DMS79 (cell line): ENCODE measurements at regions not wholly inside any gene's neighbourhood (a gene's known extent, or its start where the extent isn't known, plus 50 kb on each side); places are given as distances from the start of the nearest gene placed in this dataset.

Source experiments
- DNase-seq: peaks from one replicate; lab custom pipeline; 2025; lab: John Stamatoyannopoulos, UW

GRCh38 chr10:3239066-3239919, 66.7 kb upstream of the PITRM1 start:
- no peak for DNase-seq

DNA sequence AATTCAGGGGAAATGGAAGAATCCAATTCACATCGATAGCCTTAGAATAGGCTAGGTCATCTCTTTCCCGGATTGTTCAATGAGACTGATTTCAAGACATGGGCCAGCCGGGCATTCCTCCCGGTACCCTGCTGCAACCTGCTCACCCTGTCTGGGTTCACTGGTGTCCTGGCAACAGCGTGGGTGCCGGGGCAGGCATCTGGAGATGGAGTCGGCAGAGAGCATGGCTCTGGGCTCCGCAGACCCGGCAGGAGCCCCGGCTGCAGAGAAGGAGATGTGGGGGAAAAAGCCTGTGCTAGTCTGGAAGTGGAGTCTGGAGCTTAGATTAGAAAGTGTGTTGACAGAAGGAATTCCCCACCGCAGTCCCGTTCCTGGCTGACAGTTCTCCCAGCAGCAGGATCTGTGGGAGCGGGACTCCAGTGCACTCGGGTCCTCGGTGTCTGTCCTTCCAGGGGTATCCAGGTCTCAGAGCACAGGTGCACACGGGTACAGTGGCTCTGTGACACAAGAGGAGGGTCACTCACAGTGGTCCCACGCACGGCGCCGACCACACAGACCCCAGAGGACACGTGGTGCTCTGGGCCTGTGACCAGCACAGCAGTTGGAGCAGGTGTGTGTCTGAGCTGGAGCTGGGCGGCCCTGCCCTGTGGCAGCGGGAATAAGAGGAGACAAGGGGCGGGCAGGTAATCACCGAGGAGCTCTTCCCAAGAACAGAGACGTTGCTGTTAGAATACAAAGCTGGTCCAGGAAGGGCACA, 65.7 kb upstream of the PITRM1 start:
- no peak for DNase-seq

DNA sequence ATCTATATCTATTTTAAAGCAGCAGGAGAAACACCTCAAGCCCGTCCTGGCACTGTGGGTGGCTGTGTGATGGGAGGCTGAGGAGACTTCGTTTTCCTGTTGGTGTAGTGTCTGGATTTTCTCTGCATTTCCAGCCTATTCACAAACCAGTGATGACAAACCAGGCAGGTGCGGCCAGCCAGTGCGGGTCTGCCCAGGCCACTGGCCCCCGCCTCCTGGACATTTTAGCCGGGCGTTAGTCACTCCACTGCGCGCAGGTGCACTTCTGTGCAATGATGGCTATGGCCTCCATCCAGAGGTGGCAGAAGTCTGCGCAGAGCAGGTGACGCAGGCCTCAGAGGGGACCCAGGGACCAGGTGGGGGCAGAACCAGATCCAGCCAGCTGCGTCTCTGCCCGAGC, 64.9 kb upstream of the PITRM1 start:
- DNase-seq: no peak

DNA sequence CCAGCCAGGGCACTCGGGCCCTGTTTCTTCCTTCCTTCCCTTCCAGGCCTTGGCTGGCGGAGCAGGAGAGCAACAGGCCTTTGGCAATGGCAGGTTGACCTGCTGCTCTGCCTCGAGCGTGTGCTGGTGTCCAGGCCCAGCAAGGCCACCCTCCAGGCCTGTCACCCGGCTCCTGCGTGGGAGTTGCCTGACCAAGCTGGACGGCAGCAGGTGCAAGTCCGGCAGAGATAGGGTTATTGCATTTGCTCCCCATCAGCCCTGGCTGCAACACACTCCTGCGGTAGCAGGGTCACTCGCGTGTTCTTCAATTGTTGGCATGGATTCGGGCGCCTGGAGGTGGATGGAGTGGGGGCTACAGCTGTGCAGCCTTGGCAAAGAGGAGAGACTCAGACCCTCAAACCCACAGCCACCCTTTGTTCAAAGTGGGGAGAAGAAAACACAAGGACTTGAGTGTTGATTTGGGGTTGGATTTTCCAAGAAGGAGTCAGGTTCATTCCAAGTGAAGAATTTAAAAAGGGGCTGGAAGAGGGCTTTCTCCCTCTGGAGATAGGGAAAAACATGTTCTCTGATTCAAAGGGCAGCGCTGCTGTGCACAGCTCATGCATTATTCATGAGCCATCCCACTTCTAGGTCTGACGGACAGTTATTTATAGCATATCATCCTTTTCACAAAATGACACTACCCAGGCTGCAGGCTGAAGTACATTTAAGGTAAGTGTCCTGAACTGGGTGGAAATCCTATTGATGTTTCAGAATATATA, 64.2 kb upstream of the PITRM1 start:
- DNase-seq: no peak

DNA sequence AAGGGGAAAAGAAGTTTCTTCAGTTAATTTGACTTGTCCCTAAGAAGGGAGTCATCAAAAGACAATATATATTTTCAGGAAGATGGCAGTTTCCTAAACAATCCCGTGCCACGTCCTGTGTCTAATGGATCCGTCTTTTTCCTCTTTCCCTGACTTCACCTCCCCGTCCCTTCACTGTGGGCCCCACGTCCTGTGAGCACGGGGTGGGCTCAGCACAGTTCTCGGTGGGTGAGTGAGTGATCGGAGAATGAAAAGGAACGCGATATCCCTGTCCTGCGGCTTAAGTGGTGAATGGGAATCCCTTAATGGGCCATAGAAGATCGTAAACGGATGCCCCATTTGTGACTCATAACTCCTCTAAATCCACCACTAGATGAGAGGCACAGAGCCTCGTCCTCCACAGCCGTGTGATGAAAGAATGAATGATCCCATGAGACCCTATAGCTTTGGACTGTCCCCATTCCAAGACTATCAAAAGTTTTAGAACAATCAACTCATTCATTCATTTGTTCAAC, 63.5 kb upstream of the PITRM1 start:
- no peak for DNase-seq

DNA sequence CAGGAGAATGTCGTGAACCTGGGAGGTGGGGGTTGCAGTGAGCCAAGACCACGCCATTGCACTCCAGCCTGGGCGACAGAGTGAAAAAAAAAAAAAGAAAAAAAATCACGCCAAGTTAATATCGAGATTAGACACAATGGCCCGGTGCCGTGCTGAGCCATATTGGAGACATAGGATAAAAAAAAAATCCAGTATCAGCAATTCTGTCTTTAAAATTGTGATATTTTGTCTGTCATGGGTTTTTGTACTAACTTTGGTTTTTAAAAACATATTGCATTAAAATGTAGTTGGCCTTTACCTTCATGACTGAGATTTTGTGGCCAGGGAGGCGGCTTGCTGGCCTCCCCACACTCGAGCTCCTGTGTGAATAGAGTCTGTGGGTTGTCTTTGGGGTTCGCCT, 62.8 kb upstream of the PITRM1 start:
- DNase-seq: no peak

GRCh38 chr10:3233486-3233990, 61.0 kb upstream of the PITRM1 start:
- no peak for DNase-seq

- no peak for DNase-seq
Measured at GRCh38 chr10:3231951-3232730, 59.6 kb upstream of the PITRM1 start.

DNA sequence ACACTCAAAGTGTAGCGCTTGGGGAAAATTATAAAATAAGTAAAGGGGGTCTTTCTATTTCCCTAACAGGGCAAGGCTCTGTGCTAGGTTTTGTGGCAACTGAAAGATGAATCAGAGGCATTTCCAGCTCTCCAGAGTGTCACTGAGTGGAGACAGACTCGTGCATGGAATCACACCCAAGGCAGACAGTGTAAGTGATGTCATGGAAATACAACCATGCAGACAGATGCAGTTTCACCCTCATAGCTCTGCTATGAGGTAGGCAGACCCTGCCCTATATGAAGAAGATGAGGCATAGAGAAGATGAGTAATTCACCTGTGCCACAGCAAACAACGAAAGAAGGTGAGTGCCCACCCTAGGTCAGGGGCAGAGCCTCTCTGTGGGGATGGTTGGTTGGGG, 57.2 kb upstream of the PITRM1 start:
- no peak for DNase-seq

- no peak for DNase-seq
Measured at GRCh38 chr10:3228629-3228945, 56.0 kb upstream of the PITRM1 start.

DNA sequence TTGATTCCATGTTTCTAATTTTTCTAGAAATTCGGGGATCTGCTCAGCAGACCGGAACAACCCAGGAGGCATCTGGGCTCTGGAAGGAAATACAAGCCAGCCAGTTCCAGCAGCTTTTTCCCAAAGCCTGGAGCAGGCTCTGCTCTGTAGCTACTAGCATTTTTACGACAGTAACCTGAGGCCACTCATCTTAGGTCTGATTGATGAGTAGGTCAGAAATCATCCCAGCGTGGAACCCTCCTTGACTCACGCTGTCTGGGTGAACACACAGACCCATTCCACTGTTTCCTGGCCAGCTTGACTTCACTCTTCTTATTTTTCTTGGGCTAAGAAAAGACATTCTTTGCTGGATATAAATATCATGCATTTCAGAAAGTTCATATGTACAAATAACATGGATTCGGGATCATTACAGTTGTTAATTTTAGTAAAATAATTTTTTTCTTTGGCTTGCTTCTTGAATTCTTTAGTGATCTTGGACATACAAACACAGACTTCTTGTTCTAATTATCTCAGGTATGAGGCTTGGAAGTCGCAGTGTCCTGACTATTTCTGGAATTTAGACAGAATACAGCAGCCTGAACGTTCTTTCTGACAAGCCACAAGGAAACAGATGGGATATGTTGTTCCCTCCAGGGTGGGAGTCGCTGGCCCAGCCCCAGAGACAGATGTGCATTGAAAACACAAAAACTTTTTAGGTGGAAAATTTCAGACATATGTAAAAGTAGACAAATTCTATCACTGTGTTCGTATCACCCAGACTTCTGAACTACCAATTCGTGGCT, 54.6 kb upstream of the PITRM1 start:
- DNase-seq: no peak

- no peak for DNase-seq
Measured at GRCh38 chr10:3225561-3225960, 53.0 kb upstream of the PITRM1 start.

DNA sequence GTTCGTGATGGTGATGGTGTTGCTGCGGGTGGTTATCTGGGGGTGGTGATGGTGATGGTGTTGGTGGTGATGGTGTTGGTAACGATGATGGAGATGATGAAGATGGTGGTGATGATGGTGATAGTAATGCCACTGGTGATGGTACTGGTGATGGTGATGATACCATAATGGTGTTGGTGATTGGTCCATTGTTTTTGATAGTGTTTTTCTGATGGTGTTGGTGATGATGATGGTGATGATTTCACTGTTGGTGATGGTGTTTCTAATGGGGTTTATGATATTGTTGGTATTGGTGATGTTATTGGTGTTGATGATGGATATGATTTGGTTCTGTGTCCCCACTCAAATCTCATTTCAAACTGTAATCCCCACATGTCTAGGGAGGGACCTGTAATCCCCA, 51.7 kb upstream of the PITRM1 start:
- no peak for DNase-seq

DNA sequence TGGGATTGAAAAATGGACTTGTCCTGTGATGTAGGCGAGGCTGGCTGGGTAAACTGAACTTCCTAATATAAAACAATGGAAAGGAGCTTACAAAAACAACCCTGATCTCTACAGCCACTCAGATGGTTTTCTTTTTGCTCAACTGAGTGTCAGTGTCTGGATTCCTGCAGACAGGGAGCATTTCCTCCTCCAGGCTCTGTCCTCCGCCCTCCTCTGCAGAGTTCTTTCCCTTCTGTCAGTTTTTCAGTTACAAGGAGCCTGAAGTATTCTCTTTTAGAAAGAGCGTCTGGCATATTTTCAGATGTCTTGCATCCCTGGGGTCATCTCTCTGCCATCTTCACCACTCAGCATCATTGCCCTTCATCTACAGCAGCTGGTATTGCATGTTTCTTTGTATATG, 50.0 kb upstream of the PITRM1 start:
- DNase-seq: no peak
